Astrocyte (in vitro differentiated cells and primary cell): ENCODE measurements at regions not wholly inside any gene's neighbourhood (a gene's known extent, or its start where the extent isn't known, plus 50 kb on each side); places are given as distances from the start of the nearest gene placed in this dataset.

Source experiments
- DNase-seq: peaks from one replicate; pipeline ENCODE4 v3.0.0-alpha.2; 2010; ENCODE audit warnings: low read depth
- FAIRE-seq: peaks from 2 replicates; lab custom pipeline; 2011; peaks lifted over from hg19 to GRCh38; lab: Jason Lieb, UNC
- H2AFZ ChIP-seq: 2 replicates; pipeline ENCODE4 v1.6.0; 2012; ENCODE audit warnings: low read depth, low read length, inconsistent platforms
- H3K27ac ChIP-seq: 2 replicates; pipeline ENCODE4 v1.5.1; 2011; ENCODE audit warnings: low read depth, low read length, inconsistent platforms
- H3K27me3 ChIP-seq: 2 replicates; pipeline ENCODE4 v1.6.0; 2011; ENCODE audit warnings: low read length, inconsistent platforms; ENCODE audit not compliant: insufficient read depth
- H3K36me3 ChIP-seq: 2 replicates; pipeline ENCODE4 v1.5.1; 2011; ENCODE audit warnings: low read length, inconsistent platforms; ENCODE audit not compliant: insufficient read depth
- H3K4me1 ChIP-seq: 2 replicates; pipeline ENCODE4 v1.5.1; 2011; ENCODE audit warnings: low read length, inconsistent platforms; ENCODE audit not compliant: insufficient read depth
- H3K4me2 ChIP-seq: 2 replicates; pipeline ENCODE4 v1.6.0; 2012; ENCODE audit warnings: low read length, inconsistent platforms
- H3K4me3 ChIP-seq: 2 replicates; pipeline ENCODE4 v1.5.1; 2011; ENCODE audit warnings: low read depth, mild to moderate bottlenecking, low read length, inconsistent platforms; ENCODE audit not compliant: insufficient read depth
- H3K79me2 ChIP-seq: 2 replicates; pipeline ENCODE4 v1.6.0; 2012; ENCODE audit warnings: mild to moderate bottlenecking, low read length, inconsistent platforms; ENCODE audit not compliant: insufficient read depth
- H3K9ac ChIP-seq: 2 replicates; pipeline ENCODE4 v1.6.0; 2012; ENCODE audit warnings: mild to moderate bottlenecking, low read length, inconsistent platforms
- H3K9me3 ChIP-seq: 2 replicates; pipeline ENCODE4 v1.5.1; 2012; ENCODE audit warnings: low read depth, mild to moderate bottlenecking, low read length, inconsistent platforms; ENCODE audit not compliant: insufficient read depth
- H4K20me1 ChIP-seq: 2 replicates; pipeline ENCODE4 v1.6.0; 2012; ENCODE audit warnings: low read length, inconsistent platforms; ENCODE audit not compliant: insufficient read depth
- H3K27ac Mint-ChIP-seq: one replicate; pipeline ENCODE4 v1.8.0; 2021; ENCODE audit warnings: mild to moderate bottlenecking, mixed read lengths; ENCODE audit not compliant: unreplicated experiment
- H3K27me3 Mint-ChIP-seq: one replicate; pipeline ENCODE4 v1.8.0; 2021; ENCODE audit warnings: low read depth, mixed read lengths; ENCODE audit not compliant: unreplicated experiment
- H3K36me3 Mint-ChIP-seq: one replicate; pipeline ENCODE4 v1.8.0; 2021; ENCODE audit warnings: low read depth, mixed read lengths; ENCODE audit not compliant: unreplicated experiment
- H3K4me1 Mint-ChIP-seq: one replicate; pipeline ENCODE4 v1.8.0; 2021; ENCODE audit warnings: low read depth, mixed read lengths; ENCODE audit not compliant: unreplicated experiment
- H3K4me3 Mint-ChIP-seq: one replicate; pipeline ENCODE4 v1.8.0; 2021; ENCODE audit warnings: mild to moderate bottlenecking, moderate library complexity, mixed read lengths; ENCODE audit not compliant: unreplicated experiment
- H3K9me3 Mint-ChIP-seq: one replicate; pipeline ENCODE4 v1.8.0; 2021; ENCODE audit warnings: mild to moderate bottlenecking, mixed read lengths; ENCODE audit not compliant: unreplicated experiment
- CTCF ChIP-seq: IDR thresholded peaks from 2 replicates; pipeline ENCODE4 v1.5.1; 2011; ENCODE audit warnings: low read depth, mild to moderate bottlenecking, inconsistent platforms, low read length, moderate library complexity; ENCODE audit not compliant: insufficient read depth
- EZH2 ChIP-seq: IDR thresholded peaks from 2 replicates; pipeline ENCODE4 v1.6.1; 2012; ENCODE audit warnings: mild to moderate bottlenecking, low read length, inconsistent platforms; ENCODE audit not compliant: insufficient read depth

GRCh38 chr4:81971061-81971460 is 402.7 kb downstream of the HNRNPD start:
- TF ChIP-seq CTCF = no peak
- TF ChIP-seq EZH2 = no peak

GRCh38 chr4:81970454-81970853 is 403.3 kb downstream of the HNRNPD start:
- FAIRE-seq (no peak), DNase-seq (no peak)
- Histone ChIP-seq H3K79me2 (no peaks in the 10 kb centered on the region), H3K27me3 (no peaks in the 10 kb centered on the region), H4K20me1 (no peaks in the 10 kb centered on the region), H3K4me1 (no peaks in the 10 kb centered on the region), H3K9me3 (no peaks in the 10 kb centered on the region), H3K4me2 (no peak overlapping the region), H3K9ac (no peak overlapping the region), H2AFZ (no peak overlapping the region), H3K4me3 (no peak overlapping the region), H3K27ac (no peak overlapping the region), H3K36me3 (no peaks in the 10 kb centered on the region)
- H3K36me3 Mint-ChIP-seq = no peaks in the 10 kb centered on the region
- H3K9me3 Mint-ChIP-seq = peaks cover 2% of the 10 kb centered on the region
- H3K27me3 Mint-ChIP-seq = peaks cover 12% of the 10 kb centered on the region
- H3K4me1 Mint-ChIP-seq = no peaks in the 10 kb centered on the region
- TF ChIP-seq EZH2 (no peak), CTCF (no peak)
- H3K4me3 Mint-ChIP-seq = no peak overlapping the region
- H3K27ac Mint-ChIP-seq = no peak overlapping the region

More at GRCh38 chr4:81971061-81971460, 402.7 kb downstream of the HNRNPD start:
- H2AFZ ChIP-seq = no peak overlapping the region
- no peaks in the 10 kb centered on the region for H3K9me3 ChIP-seq
- no peaks in the 10 kb centered on the region for H3K36me3 ChIP-seq
- Mint-ChIP-seq H3K36me3 (no peaks in the 10 kb centered on the region), H3K27ac (no peak overlapping the region), H3K27me3 (peaks cover 12% of the 10 kb centered on the region), H3K4me3 (no peak overlapping the region), H3K4me1 (no peaks in the 10 kb centered on the region), H3K9me3 (peaks cover 2% of the 10 kb centered on the region)
- no peaks in the 10 kb centered on the region for H3K4me1 ChIP-seq
- no peak for FAIRE-seq
- no peaks in the 10 kb centered on the region for H3K79me2 ChIP-seq
- no peaks in the 10 kb centered on the region for H4K20me1 ChIP-seq
- H3K4me2 ChIP-seq = no peak overlapping the region
- no peaks in the 10 kb centered on the region for H3K27me3 ChIP-seq
- no peak overlapping the region for H3K4me3 ChIP-seq
- no peak overlapping the region for H3K9ac ChIP-seq
- no peak overlapping the region for H3K27ac ChIP-seq
- DNase-seq = no peak

DNA sequence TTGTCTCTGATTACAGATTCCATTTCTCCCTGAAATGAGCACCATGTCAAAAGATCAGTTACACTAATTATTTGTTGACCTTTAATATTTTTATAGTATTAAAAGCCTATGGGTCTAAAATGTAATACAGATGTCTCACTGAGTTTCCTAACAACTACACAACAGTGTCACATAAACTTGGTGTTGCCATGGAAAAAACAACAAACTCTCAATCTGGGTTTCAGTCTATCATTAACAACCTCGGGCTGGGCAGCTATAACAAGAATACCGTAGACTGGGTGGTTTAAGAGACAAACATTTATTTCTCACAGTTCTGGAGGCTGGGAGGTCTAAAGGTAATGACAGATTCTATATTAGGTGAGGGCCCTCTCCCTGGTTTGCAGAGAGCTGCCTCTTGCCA is 407.1 kb downstream of the HNRNPD start:
- no peak for DNase-seq
- H3K27ac Mint-ChIP-seq = no peak overlapping the region
- H3K4me1 ChIP-seq = no peaks in the 10 kb centered on the region
- H3K36me3 Mint-ChIP-seq = no peaks in the 10 kb centered on the region
- H3K27me3 ChIP-seq = no peaks in the 10 kb centered on the region
- FAIRE-seq = no peak
- H3K79me2 ChIP-seq = no peaks in the 10 kb centered on the region
- TF ChIP-seq EZH2 = no peak
- no peak for TF ChIP-seq CTCF
- H3K4me2 ChIP-seq = no peak overlapping the region
- no peak overlapping the region for H2AFZ ChIP-seq
- no peak overlapping the region for H3K27ac ChIP-seq
- peaks cover 2% of the 10 kb centered on the region for H3K27me3 Mint-ChIP-seq
- H3K4me1 Mint-ChIP-seq = no peaks in the 10 kb centered on the region
- H3K4me3 Mint-ChIP-seq = no peak overlapping the region
- H3K36me3 ChIP-seq = no peaks in the 10 kb centered on the region
- H4K20me1 ChIP-seq = no peaks in the 10 kb centered on the region
- no peaks in the 10 kb centered on the region for H3K9me3 ChIP-seq
- peaks cover 2% of the 10 kb centered on the region for H3K9me3 Mint-ChIP-seq
- no peak overlapping the region for H3K4me3 ChIP-seq
- H3K9ac ChIP-seq = no peak overlapping the region
